Lung (tissue), 11 donors: ENCODE measurements at regions not wholly inside any gene's neighbourhood (a gene's known extent, or its start where the extent isn't known, plus 50 kb on each side); places are given as distances from the start of the nearest gene placed in this dataset.

Experiments
- ATAC-seq: fragments of 200-7000 bp; cut with Tn5 transposase; one replicate; pipeline ENCODE4 v1.9.1; 2020; ENCODE audit warnings: moderate number of reproducible peaks; ENCODE audit not compliant: insufficient read depth, low FRiP score
- DNase-seq, 3 donors: peaks; one replicate each; pipeline ENCODE4 v3.0.0-alpha.2; 2013 to 2017
- H3K27ac ChIP-seq, 2 donors: one replicate each; pipeline ENCODE4 v1.5.1; 2013; ENCODE audit warnings: mild to moderate bottlenecking in 2 of 2, moderate library complexity in 2 of 2, control low read depth in 1 of 2, inconsistent platforms in 1 of 2, low read depth in 1 of 2, low read length in 1 of 2
- H3K27me3 ChIP-seq, 3 donors: one replicate each; pipeline ENCODE4 v1.5.1; 2013; ENCODE audit warnings: low read length in 2 of 3; ENCODE audit not compliant: control insufficient read depth in 3 of 3, insufficient read depth in 3 of 3
- H3K36me3 ChIP-seq, 4 donors: one replicate each; pipeline ENCODE4 v1.5.1; 2013; ENCODE audit warnings: low read length in 4 of 4, mild to moderate bottlenecking in 1 of 4, moderate library complexity in 1 of 4; ENCODE audit not compliant: control insufficient read depth in 4 of 4, insufficient read depth in 4 of 4
- H3K4me1 ChIP-seq, 5 donors: one replicate each; pipeline ENCODE4 v1.5.1; 2013; ENCODE audit warnings: low read length in 5 of 5, mild to moderate bottlenecking in 2 of 5, moderate library complexity in 1 of 5; ENCODE audit not compliant: control insufficient read depth in 5 of 5, insufficient read depth in 5 of 5
- H3K4me3 ChIP-seq: one replicate; pipeline ENCODE4 v1.5.1; 2013; ENCODE audit warnings: mild to moderate bottlenecking, control low read depth, moderate library complexity
- H3K9ac ChIP-seq, 2 donors: one replicate each; pipeline ENCODE4 v1.5.1; 2013; ENCODE audit warnings: low read length in 2 of 2, control low read depth in 1 of 2; ENCODE audit not compliant: insufficient read depth in 1 of 2
- H3K9me3 ChIP-seq, 4 donors: one replicate each; pipeline ENCODE4 v1.5.1; 2013; ENCODE audit warnings: low read length in 3 of 4, mild to moderate bottlenecking in 1 of 4, moderate library complexity in 1 of 4; ENCODE audit not compliant: control insufficient read depth in 4 of 4, insufficient read depth in 3 of 4
- WGBS, 2 donors: extraction: QIAGEN DNeasy Blood & Tissue Kit; methylation state at CpG; one replicate each; pipeline ENCODE4 v1.1.7; 2013; 5-methylcytosine and 5-hydroxymethylcytosine counted together
- TF ChIP-seq, protein P1 (sequence below): IDR thresholded peaks from 2 replicates; pipeline ENCODE4 v1.5.1; 2012; ENCODE audit warnings: mild to moderate bottlenecking; ENCODE audit errors: control extremely low read depth, extremely low read depth
- donor health status: control.
- donor health status: control.
- donor health status: Bipolar disorder and iron deficiency.
- donor health status: healthy.
- donor health status: DM: yes; HTN: yes; CAD: no.

DNA sequence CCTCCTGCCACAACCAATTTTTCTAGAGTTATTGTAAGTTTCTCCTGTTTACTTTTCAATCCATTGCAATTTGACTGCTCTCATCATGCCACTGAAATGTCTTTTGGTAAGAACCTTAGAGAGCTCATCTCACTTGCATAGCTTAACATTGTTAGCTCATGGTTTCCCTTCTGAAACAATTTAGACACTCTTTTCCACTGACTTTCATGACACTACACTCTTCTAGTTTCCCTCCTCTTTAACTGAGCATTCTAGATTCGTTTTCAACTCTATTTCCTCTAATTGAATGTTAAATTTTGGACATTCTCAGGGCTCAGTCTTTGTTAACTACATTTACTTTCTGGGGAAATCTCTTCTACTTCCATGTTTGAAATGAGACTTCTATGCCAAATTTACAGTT is 369.1 kb downstream of the JRKL start:
- no peaks in the 10 kb centered on the region for H3K9me3 ChIP-seq
- DNase-seq = no peak
- no peak overlapping the region for H3K27ac ChIP-seq
- ATAC-seq = no peak
- no peak overlapping the region for H3K9ac ChIP-seq
- TF ChIP-seq, protein P1, sequence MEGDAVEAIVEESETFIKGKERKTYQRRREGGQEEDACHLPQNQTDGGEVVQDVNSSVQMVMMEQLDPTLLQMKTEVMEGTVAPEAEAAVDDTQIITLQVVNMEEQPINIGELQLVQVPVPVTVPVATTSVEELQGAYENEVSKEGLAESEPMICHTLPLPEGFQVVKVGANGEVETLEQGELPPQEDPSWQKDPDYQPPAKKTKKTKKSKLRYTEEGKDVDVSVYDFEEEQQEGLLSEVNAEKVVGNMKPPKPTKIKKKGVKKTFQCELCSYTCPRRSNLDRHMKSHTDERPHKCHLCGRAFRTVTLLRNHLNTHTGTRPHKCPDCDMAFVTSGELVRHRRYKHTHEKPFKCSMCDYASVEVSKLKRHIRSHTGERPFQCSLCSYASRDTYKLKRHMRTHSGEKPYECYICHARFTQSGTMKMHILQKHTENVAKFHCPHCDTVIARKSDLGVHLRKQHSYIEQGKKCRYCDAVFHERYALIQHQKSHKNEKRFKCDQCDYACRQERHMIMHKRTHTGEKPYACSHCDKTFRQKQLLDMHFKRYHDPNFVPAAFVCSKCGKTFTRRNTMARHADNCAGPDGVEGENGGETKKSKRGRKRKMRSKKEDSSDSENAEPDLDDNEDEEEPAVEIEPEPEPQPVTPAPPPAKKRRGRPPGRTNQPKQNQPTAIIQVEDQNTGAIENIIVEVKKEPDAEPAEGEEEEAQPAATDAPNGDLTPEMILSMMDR = no peak
- H3K4me1 ChIP-seq = no peaks in the 10 kb centered on the region
- H3K36me3 ChIP-seq = no peaks in the 10 kb centered on the region
- H3K27me3 ChIP-seq = no peaks in the 10 kb centered on the region
- WGBS, 2 donors = 33 to 46% methylated on average over 1 of the region's 1 CpG
- H3K4me3 ChIP-seq = no peak overlapping the region

- Histone ChIP-seq H3K9me3 (no peaks in the 10 kb centered on the region), H3K9ac (no peak overlapping the region), H3K27me3 (no peaks in the 10 kb centered on the region), H3K36me3 (no peaks in the 10 kb centered on the region), H3K4me3 (no peak overlapping the region), H3K4me1 (no peaks in the 10 kb centered on the region), H3K27ac (no peak overlapping the region)
- WGBS, 2 donors = 89 to 92% methylated on average over 2 of the region's 2 CpGs
- no peak for ATAC-seq
- DNase-seq = no peak
- TF ChIP-seq, protein P1 = no peak
These were observed 370.5 kb downstream of the JRKL start for GRCh38 chr11:96760306-96760705.

DNA sequence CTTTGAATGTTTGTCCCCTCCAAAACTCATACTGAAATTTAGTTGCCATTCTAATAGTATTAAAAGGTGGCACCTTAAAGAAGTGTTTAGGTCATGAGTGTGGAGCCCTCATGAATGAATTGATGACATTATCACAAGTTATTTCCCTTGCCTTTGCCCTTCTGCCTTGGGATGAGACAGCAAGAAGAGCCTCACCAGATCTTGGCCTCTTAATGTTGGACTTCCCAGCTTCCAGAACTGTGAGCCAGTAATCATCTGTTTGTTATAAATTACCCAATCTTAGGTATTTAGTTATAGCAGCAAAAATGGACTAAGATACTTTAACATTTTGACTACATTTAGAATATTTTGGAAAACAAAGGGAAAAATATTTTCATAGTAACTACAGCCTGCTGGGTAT is 371.0 kb downstream of the JRKL start:
- H3K4me3 ChIP-seq = no peak overlapping the region
- H3K9ac ChIP-seq = no peak overlapping the region
- ATAC-seq = no peak
- TF ChIP-seq, protein P1 = no peak
- no peaks in the 10 kb centered on the region for H3K9me3 ChIP-seq
- H3K27ac ChIP-seq = no peak overlapping the region
- H3K36me3 ChIP-seq = no peaks in the 10 kb centered on the region
- no peaks in the 10 kb centered on the region for H3K4me1 ChIP-seq
- H3K27me3 ChIP-seq = no peaks in the 10 kb centered on the region
- DNase-seq = no peak

DNA sequence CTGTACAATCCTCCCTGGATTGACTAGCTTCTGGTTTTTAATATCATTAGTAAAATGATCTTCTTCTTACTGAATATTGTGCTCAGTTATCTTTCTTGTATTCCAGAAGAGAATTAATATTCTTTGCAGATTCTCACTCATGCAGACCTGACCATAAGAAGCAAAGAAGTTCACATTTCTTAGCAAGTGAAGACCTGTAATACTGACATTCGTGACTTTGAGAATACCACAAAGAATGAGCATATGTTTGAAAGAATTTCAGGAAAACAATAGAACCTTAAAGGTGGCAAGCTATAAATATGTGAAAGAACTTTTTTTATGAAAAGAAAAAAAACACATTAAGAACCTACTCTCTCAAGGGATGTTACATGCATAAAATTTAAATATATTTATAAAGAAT is 371.6 kb downstream of the JRKL start:
- H3K36me3 ChIP-seq = no peaks in the 10 kb centered on the region
- H3K27me3 ChIP-seq = no peaks in the 10 kb centered on the region
- H3K4me1 ChIP-seq = no peaks in the 10 kb centered on the region
- no peak overlapping the region for H3K9ac ChIP-seq
- ATAC-seq (no peak), DNase-seq (no peak)
- no peak overlapping the region for H3K4me3 ChIP-seq
- H3K27ac ChIP-seq = no peak overlapping the region
- H3K9me3 ChIP-seq = no peaks in the 10 kb centered on the region
- WGBS, 2 donors = 90 to 96% methylated on average over 1 of the region's 1 CpG
- TF ChIP-seq, protein P1 = no peak
